ENCODE measurements at regions not wholly inside any gene's neighbourhood (a gene's known extent, or its start where the extent isn't known, plus 50 kb on each side); places are given as distances from the start of the nearest gene placed in this dataset.

GRCh38 chr22:49322231-49322630 is 505.4 kb downstream of the BRD1 start:
- Mint-ChIP-seq H3K4me1 (no peaks in the 10 kb centered on the region), H3K27ac (no peak overlapping the region), H3K27me3 (ENCODE audit: insufficient read depth, low read depth, poor library complexity) (peaks cover 2% of the 10 kb centered on the region), H3K9me3 (no peaks in the 10 kb centered on the region; the same call in 2 of the 3 replicates), H3K4me3 (no peak overlapping the region), H3K36me3 (ENCODE audit: low read depth) (no peaks in the 10 kb centered on the region)
- Histone ChIP-seq H3K4me2 (no peak overlapping the region), H2AFZ (no peak overlapping the region), H4K20me1 (replicated peaks; ENCODE audit: insufficient read depth) (no peaks in the 10 kb centered on the region), H3K27ac (ENCODE audit: low read depth) (no peak overlapping the region), H3K9me2 (ENCODE audit: insufficient read depth) (no peaks in the 10 kb centered on the region), H3K27me3 (ENCODE audit: insufficient read depth) (no peaks in the 10 kb centered on the region; the same call in 1 of the 2 replicates), H3F3A (replicated peaks; ENCODE audit: low read depth) (no peaks in the 10 kb centered on the region), H3K4me1 (ENCODE audit: insufficient read depth) (no peaks in the 10 kb centered on the region), H3K79me2 (replicated peaks; ENCODE audit: insufficient read depth) (no peaks in the 10 kb centered on the region), H3K36me3 (ENCODE audit: insufficient read depth) (peaks cover under 1% of the 10 kb centered on the region; the same call in 1 of the 2 replicates), H3K4me3 (no peak overlapping the region)
- TF ChIP-seq NANOG (IDR thresholded peaks at IDR 0.05; ENCODE audit: borderline replicate concordance) (no peak), ZNF462 (CRISPR knock-in tag; IDR thresholded peaks at IDR 0.05) (no peak), POLR2AphosphoS5 (IDR thresholded peaks at IDR 0.05; ENCODE audit: low read depth) (no peak), REST (IDR thresholded peaks at IDR 0.05; ENCODE audit: unreplicated experiment) (no peak), ZNF114 (CRISPR knock-in tag; IDR thresholded peaks at IDR 0.05) (no peak), EZH2 (IDR thresholded peaks at IDR 0.05; ENCODE audit: low read depth, unreplicated experiment) (no peak), ZNF331 (CRISPR knock-in tag; IDR thresholded peaks at IDR 0.05; ENCODE audit: low read depth) (no peak), EZH2phosphoT487 (IDR thresholded peaks at IDR 0.05; ENCODE audit: unreplicated experiment) (no peak), STAT1 (IDR thresholded peaks at IDR 0.05; ENCODE audit: unreplicated experiment) (no peak), CTCF (conservative IDR thresholded peaks at IDR 0.05; ENCODE audit: low read depth in 2 of 2) (no peak), JUNB (IDR thresholded peaks at IDR 0.05; ENCODE audit: unreplicated experiment) (no peak), ETS1 (IDR thresholded peaks at IDR 0.05) (no peak)
- ATAC-seq (no peak), DNase-seq (ENCODE audit: low spot score) (no peak)

Data from GM23338 (cell line).